H1 (cell line): ENCODE measurements at regions not wholly inside any gene's neighbourhood (a gene's known extent, or its start where the extent isn't known, plus 50 kb on each side); places are given as distances from the start of the nearest gene placed in this dataset.

Source experiments
- CTCF ChIA-PET: fragments of 300-600 bp; sonication (Branson Sonifier 250); formaldehyde crosslinking; loops from one replicate; lab custom pipeline; 2021; ENCODE audit not compliant: partially characterized antibody; lab: Charles Lee
- POLR2A ChIA-PET: fragments of 300-600 bp; sonication (Branson Sonifier 250); formaldehyde crosslinking; loops from one replicate; lab custom pipeline; 2021; ENCODE audit warnings: inconsistent platforms; ENCODE audit not compliant: partially characterized antibody; lab: Charles Lee
- DNase-seq, 2 experiments: peaks; one replicate each; pipeline versions ENCODE4 v3.0.0 to v3.0.0-alpha.2; 2010 to 2022; ENCODE audit warnings: low spot score in 2 of 2, low read depth in 1 of 2, mixed read lengths in 1 of 2
- FAIRE-seq: peaks from 2 replicates; lab custom pipeline; 2011; peaks lifted over from hg19 to GRCh38; lab: Jason Lieb, UNC
- H2AFZ ChIP-seq: 2 replicates; pipeline ENCODE4 v1.8.1; 2012; ENCODE audit warnings: low read length, inconsistent platforms
- H2AK5ac ChIP-seq: 2 replicates; pipeline ENCODE4 v1.6.1; 2013; ENCODE audit warnings: low read depth, low read length
- H2BK120ac ChIP-seq: replicated peaks from 2 replicates; pipeline ENCODE3; 2013; ENCODE audit warnings: low read depth, low read length, inconsistent platforms
- H2BK12ac ChIP-seq: 2 replicates; pipeline ENCODE4 v1.6.1; 2013; ENCODE audit warnings: low read depth, low read length
- H2BK15ac ChIP-seq: 2 replicates; pipeline ENCODE4 v1.6.1; 2013; ENCODE audit warnings: low read length
- H2BK20ac ChIP-seq: 2 replicates; pipeline ENCODE4 v1.6.1; 2013; ENCODE audit warnings: low read length
- H2BK5ac ChIP-seq: 2 replicates; pipeline ENCODE4 v1.6.1; 2013; ENCODE audit warnings: low read depth, low read length
- H3K14ac ChIP-seq: 2 replicates; pipeline ENCODE4 v1.6.1; 2013; ENCODE audit warnings: inconsistent platforms; ENCODE audit not compliant: insufficient read length
- H3K18ac ChIP-seq: 2 replicates; pipeline ENCODE4 v1.6.1; 2013; ENCODE audit warnings: low read length; ENCODE audit errors: extremely low read depth
- H3K23ac ChIP-seq: 2 replicates; pipeline ENCODE4 v1.6.1; 2013; ENCODE audit warnings: inconsistent platforms; ENCODE audit not compliant: insufficient read length
- H3K23me2 ChIP-seq: 2 replicates; pipeline ENCODE4 v1.6.1; 2013; ENCODE audit warnings: low read depth, low read length
- H3K27ac ChIP-seq: 2 replicates; pipeline ENCODE4 v1.6.1; 2011; ENCODE audit warnings: low read depth, low read length, inconsistent platforms
- H3K27me3 ChIP-seq, 4 experiments: replicated peaks in 1 of 4; 1 replicate in 1 of 4; 2 replicates in 3 of 4; pipeline versions ENCODE4 v1.6.1 to v1.8.1; 2011 to 2013; ENCODE audit warnings: low read length in 3 of 4, mild to moderate bottlenecking in 3 of 4, inconsistent platforms in 2 of 4, mixed read lengths in 2 of 4, moderate library complexity in 1 of 4; ENCODE audit not compliant: control insufficient read depth in 3 of 4, insufficient read depth in 3 of 4; ENCODE audit errors: extremely low read depth in 1 of 4
- H3K36me3 ChIP-seq, 4 experiments: 2 replicates each; pipeline versions ENCODE4 v1.6.1 to v1.8.1; 2011 to 2013; ENCODE audit warnings: mild to moderate bottlenecking in 4 of 4, low read length in 3 of 4, moderate library complexity in 2 of 4, control low read depth in 1 of 4, inconsistent platforms in 1 of 4; ENCODE audit not compliant: insufficient read depth in 4 of 4, control insufficient read depth in 2 of 4
- H3K4ac ChIP-seq: replicated peaks from 2 replicates; pipeline ENCODE3; 2013; ENCODE audit warnings: low read length, low read depth, mixed read lengths, inconsistent platforms; ENCODE audit not compliant: insufficient read length
- H3K4me1 ChIP-seq, 4 experiments: replicated peaks in 1 of 4; 1 replicate in 1 of 4; 2 replicates in 3 of 4; pipeline versions ENCODE4 v1.6.1 to v1.8.1; 2011 to 2013; ENCODE audit warnings: low read length in 3 of 4, inconsistent platforms in 2 of 4, mixed read lengths in 1 of 4; ENCODE audit not compliant: insufficient read depth in 4 of 4, control insufficient read depth in 3 of 4
- H3K4me2 ChIP-seq, 2 experiments: 2 replicates each; pipeline versions ENCODE4 v1.6.1 to v1.8.1; 2011 to 2013; ENCODE audit warnings: low read depth in 2 of 2, low read length in 2 of 2, control low read depth in 1 of 2, inconsistent platforms in 1 of 2, mild to moderate bottlenecking in 1 of 2; ENCODE audit not compliant: insufficient read depth in 1 of 2
- H3K4me3 ChIP-seq, 4 experiments: fragments of 200-600, 300-600 bp in 1 of 4; sonication (generic), shearing (Covaris generic), sonication (Bioruptor Twin) in 1 of 4; 2 replicates each; pipeline versions ENCODE4 v1.5.1 to v1.8.1; 2011 to 2016; ENCODE audit warnings: low read length in 4 of 4, low read depth in 3 of 4, control low read depth in 2 of 4, inconsistent platforms in 2 of 4, mild to moderate bottlenecking in 2 of 4, mixed read lengths in 1 of 4, moderate library complexity in 1 of 4; ENCODE audit not compliant: insufficient read depth in 2 of 4; ENCODE audit errors: extremely low read depth in 1 of 4
- H3K56ac ChIP-seq: replicated peaks from 2 replicates; pipeline ENCODE3; 2013; ENCODE audit warnings: low read depth, mild to moderate bottlenecking, mixed read lengths, low read length, inconsistent platforms; ENCODE audit not compliant: insufficient read length
- H3K79me1 ChIP-seq: 2 replicates; pipeline ENCODE4 v1.6.1; 2013; ENCODE audit warnings: low read depth, low read length, control low read depth
- H3K79me2 ChIP-seq, 2 experiments: 2 replicates each; pipeline versions ENCODE4 v1.6.1 to v1.8.1; 2012 to 2013; ENCODE audit warnings: low read length in 2 of 2, mild to moderate bottlenecking in 2 of 2, inconsistent platforms in 1 of 2; ENCODE audit not compliant: insufficient read depth in 2 of 2, control insufficient read depth in 1 of 2
- H3K9ac ChIP-seq, 4 experiments: replicated peaks in 1 of 4; 1 replicate in 1 of 4; 2 replicates in 3 of 4; pipeline versions ENCODE4 v1.6.1 to v1.8.1; 2011 to 2013; ENCODE audit warnings: low read depth in 3 of 4, low read length in 3 of 4, control low read depth in 2 of 4, mild to moderate bottlenecking in 2 of 4, moderate library complexity in 2 of 4, inconsistent platforms in 1 of 4; ENCODE audit errors: extremely low read depth in 1 of 4
- H3K9me3 ChIP-seq, 2 experiments: 2 replicates each; pipeline versions ENCODE4 v1.6.1 to v1.8.1; 2012 to 2013; ENCODE audit warnings: mild to moderate bottlenecking in 2 of 2, moderate library complexity in 2 of 2, control low read depth in 1 of 2, inconsistent platforms in 1 of 2, low read depth in 1 of 2, low read length in 1 of 2, mixed read lengths in 1 of 2; ENCODE audit not compliant: insufficient read depth in 2 of 2
- H4K20me1 ChIP-seq, 2 experiments: replicated peaks in 1 of 2; 2 replicates each; pipeline versions ENCODE3 to v1.8.1; 2011 to 2013; ENCODE audit warnings: inconsistent platforms in 2 of 2, low read length in 2 of 2, mild to moderate bottlenecking in 1 of 2; ENCODE audit not compliant: insufficient read depth in 2 of 2, control insufficient read depth in 1 of 2
- H4K5ac ChIP-seq: 2 replicates; pipeline ENCODE4 v1.6.1; 2013; ENCODE audit warnings: low read length, low read depth, mixed read lengths, inconsistent platforms; ENCODE audit not compliant: insufficient read length
- H4K8ac ChIP-seq: 2 replicates; pipeline ENCODE4 v1.8.0; 2013; ENCODE audit warnings: mild to moderate bottlenecking, moderate library complexity, low read length, inconsistent platforms; ENCODE audit not compliant: insufficient read depth; ENCODE audit errors: extremely low read depth
- H4K91ac ChIP-seq: replicated peaks from 2 replicates; pipeline ENCODE3; 2013; ENCODE audit warnings: low read length, mixed read lengths, inconsistent platforms; ENCODE audit not compliant: insufficient read length
- CBX8 ChIP-seq: fragments of 300-800, 300-1000 bp; sonication (generic); IDR thresholded peaks from 2 replicates; pipeline ENCODE4 v1.7.1; 2016; ENCODE audit warnings: low read depth, low read length, borderline replicate concordance
- CHD1 ChIP-seq: IDR thresholded peaks from 2 replicates; pipeline ENCODE4 v1.6.1; 2012; ENCODE audit warnings: low read depth, low read length, improper control_type of control experiment
- CHD2 ChIP-seq: IDR thresholded peaks from 2 replicates; pipeline ENCODE4 v1.6.1; 2012; ENCODE audit warnings: low read length, improper control_type of control experiment
- EP300 ChIP-seq, 2 experiments: IDR thresholded peaks; 1 replicate in 1 of 2; 2 replicates in 1 of 2; pipeline ENCODE4 v1.6.1; 2011 to 2012; ENCODE audit warnings: low read depth in 2 of 2, low read length in 2 of 2, mild to moderate bottlenecking in 2 of 2, borderline replicate concordance in 1 of 2, inconsistent platforms in 1 of 2, moderate library complexity in 1 of 2
- GABPA ChIP-seq: IDR thresholded peaks from 2 replicates; pipeline ENCODE4 v1.6.1; 2011; ENCODE audit warnings: mild to moderate bottlenecking, low read length, moderate library complexity, borderline replicate concordance; ENCODE audit not compliant: insufficient read depth
- HDAC6 ChIP-seq: IDR thresholded peaks from one replicate; pipeline ENCODE4 v1.7.1; 2012; ENCODE audit warnings: low read depth, mild to moderate bottlenecking, inconsistent platforms, low read length, moderate library complexity
- PHF8 ChIP-seq: fragments of 200-600 bp; sonication (generic); conservative IDR thresholded peaks from 2 replicates; pipeline ENCODE4 v1.7.1; 2012; ENCODE audit warnings: low read depth, mild to moderate bottlenecking, inconsistent platforms, low read length, moderate library complexity
- POLR2AphosphoS5 ChIP-seq: IDR thresholded peaks from 2 replicates; pipeline ENCODE4 v1.6.1; 2011; ENCODE audit warnings: low read depth, low read length
- RNF2 ChIP-seq: fragments of 200-900, 300-1000 bp; sonication (generic); IDR thresholded peaks from 2 replicates; pipeline ENCODE4 v1.7.1; 2016; ENCODE audit warnings: borderline replicate concordance, low read depth, mild to moderate bottlenecking, antibody characterized with exemption, low read length; ENCODE audit not compliant: poor library complexity, severe bottlenecking; ENCODE audit errors: missing control alignments
- SAP30 ChIP-seq: fragments of 300-600 bp; sonication (generic); IDR thresholded peaks from 2 replicates; pipeline ENCODE4 v1.7.1; 2012; ENCODE audit warnings: low read length, moderate library complexity, mild to moderate bottlenecking, inconsistent platforms; ENCODE audit not compliant: insufficient read depth, insufficient replicate concordance
- SIRT6 ChIP-seq: IDR thresholded peaks from one replicate; pipeline ENCODE4 v1.7.1; 2012; ENCODE audit warnings: low read length, inconsistent platforms
- TCF12 ChIP-seq: IDR thresholded peaks from 2 replicates; pipeline ENCODE4 v1.6.1; 2011; ENCODE audit warnings: low read depth, mild to moderate bottlenecking, low read length
- WGBS, 2 experiments: shearing (Covaris generic) in 1 of 2; methylation state at CpG; one replicate each; pipeline versions ENCODE4 v1.1.6 to v1.1.7; 2013 to 2015; ENCODE audit warnings: low lambda C conversion rate in 2 of 2, mixed read lengths in 2 of 2, inconsistent platforms in 1 of 2, low coverage in 1 of 2, missing lambda C conversion rate in 1 of 2; ENCODE audit not compliant: insufficient replicate concordance in 2 of 2, insufficient coverage in 1 of 2, insufficient read length in 1 of 2; ENCODE audit errors: extremely low coverage in 1 of 2, missing lambda C conversion rate in 1 of 2; 5-methylcytosine and 5-hydroxymethylcytosine counted together
- TF ChIP-seq, protein P1 (sequence below): IDR thresholded peaks from 2 replicates; pipeline ENCODE4 v1.6.1; 2012; ENCODE audit warnings: inconsistent platforms

DNA sequence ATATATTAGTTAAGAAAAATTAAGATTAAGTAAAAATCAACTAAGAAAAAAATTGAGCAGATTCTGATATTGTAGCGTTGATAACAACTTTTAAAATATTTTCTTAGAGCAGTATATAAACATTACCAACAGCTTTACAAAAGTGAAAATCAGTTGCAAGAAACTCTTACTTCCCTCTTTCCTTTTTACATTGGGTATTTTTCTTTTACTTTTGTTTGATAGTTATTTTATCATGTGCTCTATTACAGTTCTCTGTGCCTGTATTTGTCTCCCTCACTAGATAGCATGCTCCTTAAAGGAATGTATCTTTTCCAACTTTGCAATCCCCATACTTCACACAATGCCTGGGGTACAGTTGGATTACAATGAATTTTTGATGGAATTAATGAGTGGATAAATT lies 87.5 kb upstream of the P3H2 start:
- H3K14ac ChIP-seq: no peak overlapping the region
- no peak overlapping the region for H2BK20ac ChIP-seq
- H2BK12ac ChIP-seq: no peak overlapping the region
- no peak overlapping the region for H3K9ac ChIP-seq
- POLR2A ChIA-PET: no interaction called here
- H3K4me2 ChIP-seq: no peak overlapping the region
- H2BK5ac ChIP-seq: no peak overlapping the region
- no peak overlapping the region for H4K8ac ChIP-seq
- H2AK5ac ChIP-seq: no peak overlapping the region
- no peak for DNase-seq
- H3K23me2 ChIP-seq: no peaks in the 10 kb centered on the region
- H3K79me1 ChIP-seq: no peaks in the 10 kb centered on the region
- no peaks in the 10 kb centered on the region for H3K79me2 ChIP-seq
- 87% methylated on average over 1 of the region's 1 CpG; no CpG with 5 or more reads in 1 of the 2 experiments for WGBS, 2 experiments
- H2BK120ac ChIP-seq: no peak overlapping the region
- no peak overlapping the region for H3K56ac ChIP-seq
- H2AFZ ChIP-seq: no peak overlapping the region
- CTCF ChIA-PET: interaction anchor here (1.2 to 3.0 kb wide), 6 partner anchors 17 to 251 kb away, joined by 3 to 14 read pairs (median 4); no protein-coding TSS in a partner anchor
- no peaks in the 10 kb centered on the region for H4K20me1 ChIP-seq
- no peak overlapping the region for H3K4ac ChIP-seq
- FAIRE-seq: no peak
- no peaks in the 10 kb centered on the region for H3K4me1 ChIP-seq
- H3K4me3 ChIP-seq: no peak overlapping the region
- no peak overlapping the region for H3K18ac ChIP-seq
- no peak overlapping the region for H3K23ac ChIP-seq
- H3K27ac ChIP-seq: no peak overlapping the region
- H3K27me3 ChIP-seq: no peaks in the 10 kb centered on the region
- no peak overlapping the region for H4K91ac ChIP-seq
- H3K36me3 ChIP-seq: no peaks in the 10 kb centered on the region
- H2BK15ac ChIP-seq: no peak overlapping the region
- peaks cover 9 to 10% of the 10 kb centered on the region in 2 experiments for H3K9me3 ChIP-seq
- H4K5ac ChIP-seq: no peak overlapping the region
- TF ChIP-seq HDAC6 (no peak), PHF8 (no peak), TCF12 (no peak), RNF2 (no peak), SAP30 (no peak), CHD1 (no peak), EP300 (IDR thresholded peaks at IDR 0.05; ENCODE audit: borderline replicate concordance in 1 of 2, low read depth in 2 of 2, low read length in 2 of 2) (no peak), CHD2 (no peak), SIRT6 (no peak), CBX8 (no peak), POLR2AphosphoS5 (no peak), GABPA (no peak)
- TF ChIP-seq, protein P1, sequence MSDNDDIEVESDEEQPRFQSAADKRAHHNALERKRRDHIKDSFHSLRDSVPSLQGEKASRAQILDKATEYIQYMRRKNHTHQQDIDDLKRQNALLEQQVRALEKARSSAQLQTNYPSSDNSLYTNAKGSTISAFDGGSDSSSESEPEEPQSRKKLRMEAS: no peak
